Lower lobe of right lung (tissue), 2 donors: ENCODE measurements at regions not wholly inside any gene's neighbourhood (a gene's known extent, or its start where the extent isn't known, plus 50 kb on each side); places are given as distances from the start of the nearest gene placed in this dataset.
"Not testable (repeated sequence)": the region's sequence is repeated elsewhere in the genome, so short reads cannot be mapped to it uniquely, and the experiment has no call there.

Source experiments
- ATAC-seq, 2 donors: fragments of 200-7000 bp; cut with Tn5 transposase; one replicate each; pipeline ENCODE4 v1.9.1; 2020 to 2022; ENCODE audit warnings: mild to moderate bottlenecking in 2 of 2, moderate library complexity in 2 of 2
- DNase-seq: peaks from one replicate; pipeline ENCODE4 v3.0.0-alpha.2; 2020
- H3K27ac ChIP-seq: fragments of 200-600 bp; one replicate; pipeline ENCODE4 v1.8.0; 2022
- H3K27me3 ChIP-seq: fragments of 200-600 bp; one replicate; pipeline ENCODE4 v1.8.0; 2022; ENCODE audit warnings: low read depth
- H3K36me3 ChIP-seq: fragments of 200-600 bp; one replicate; pipeline ENCODE4 v1.8.0; 2022; ENCODE audit warnings: mild to moderate bottlenecking
- H3K4me1 ChIP-seq: fragments of 200-600 bp; one replicate; pipeline ENCODE4 v1.8.0; 2022
- H3K4me3 ChIP-seq: fragments of 200-600 bp; one replicate; pipeline ENCODE4 v1.8.0; 2022; ENCODE audit warnings: mild to moderate bottlenecking
- H3K9me3 ChIP-seq: fragments of 200-600 bp; one replicate; pipeline ENCODE4 v1.8.0; 2022
- intact Hi-C: fragments of 100-400 bp; cut with DNase I; formaldehyde crosslinking; loops from one replicate; pipeline ENCODE4 v1.11.0; 2022
- TF ChIP-seq, protein P1 (sequence below): fragments of 200-600 bp; IDR thresholded peaks from one replicate; pipeline ENCODE4 v1.8.0; 2022; ENCODE audit warnings: antibody characterized with exemption, mild to moderate bottlenecking
- donor health status: DM: no; HTN: yes; CAD: no; lungs with severe emphysema.

DNA sequence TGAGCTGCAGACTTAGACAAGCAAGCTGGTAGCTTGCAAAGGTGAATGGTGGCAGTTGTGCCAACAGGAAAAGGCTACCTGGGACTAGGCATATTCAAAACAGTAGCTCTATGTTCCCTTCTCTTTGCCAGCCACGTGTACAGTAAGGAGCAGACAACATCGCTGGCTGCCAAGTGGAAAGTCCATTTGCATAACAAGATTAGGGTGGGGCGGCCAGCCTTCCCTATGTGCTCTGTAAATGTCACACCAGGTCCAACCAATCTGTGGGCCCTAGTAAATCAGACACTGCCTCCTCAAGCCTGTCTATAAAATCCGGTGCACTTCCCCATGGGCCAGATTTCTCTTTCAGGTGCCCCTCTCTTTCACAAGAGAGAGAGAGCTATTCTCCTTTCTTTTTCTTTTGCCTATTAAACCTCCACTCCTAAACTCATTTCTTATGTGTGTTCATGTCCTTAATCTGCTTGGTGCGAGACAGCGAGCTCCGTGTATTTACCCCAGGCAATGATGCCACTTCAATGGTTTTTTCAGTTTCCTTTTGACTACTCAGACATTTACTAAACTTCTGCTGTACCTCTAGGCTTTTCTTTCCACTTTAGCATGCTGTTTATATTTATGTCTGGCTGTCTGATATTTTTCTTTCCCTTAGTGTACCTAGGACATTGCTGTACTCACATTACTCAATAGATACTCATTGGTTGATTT is 297.4 kb upstream of the GCFC2 start:
- Histone ChIP-seq H3K27me3 (no peaks in the 10 kb centered on the region), H3K27ac (no peak overlapping the region), H3K4me1 (no peaks in the 10 kb centered on the region), H3K9me3 (no peaks in the 10 kb centered on the region), H3K36me3 (no peaks in the 10 kb centered on the region), H3K4me3 (no peak overlapping the region)
- TF ChIP-seq, protein P1, sequence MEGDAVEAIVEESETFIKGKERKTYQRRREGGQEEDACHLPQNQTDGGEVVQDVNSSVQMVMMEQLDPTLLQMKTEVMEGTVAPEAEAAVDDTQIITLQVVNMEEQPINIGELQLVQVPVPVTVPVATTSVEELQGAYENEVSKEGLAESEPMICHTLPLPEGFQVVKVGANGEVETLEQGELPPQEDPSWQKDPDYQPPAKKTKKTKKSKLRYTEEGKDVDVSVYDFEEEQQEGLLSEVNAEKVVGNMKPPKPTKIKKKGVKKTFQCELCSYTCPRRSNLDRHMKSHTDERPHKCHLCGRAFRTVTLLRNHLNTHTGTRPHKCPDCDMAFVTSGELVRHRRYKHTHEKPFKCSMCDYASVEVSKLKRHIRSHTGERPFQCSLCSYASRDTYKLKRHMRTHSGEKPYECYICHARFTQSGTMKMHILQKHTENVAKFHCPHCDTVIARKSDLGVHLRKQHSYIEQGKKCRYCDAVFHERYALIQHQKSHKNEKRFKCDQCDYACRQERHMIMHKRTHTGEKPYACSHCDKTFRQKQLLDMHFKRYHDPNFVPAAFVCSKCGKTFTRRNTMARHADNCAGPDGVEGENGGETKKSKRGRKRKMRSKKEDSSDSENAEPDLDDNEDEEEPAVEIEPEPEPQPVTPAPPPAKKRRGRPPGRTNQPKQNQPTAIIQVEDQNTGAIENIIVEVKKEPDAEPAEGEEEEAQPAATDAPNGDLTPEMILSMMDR, result no peak
- DNase-seq (peak; percentile 45), ATAC-seq (peak; percentile 67 to 68)
- intact Hi-C loops, result no loop called here

DNA sequence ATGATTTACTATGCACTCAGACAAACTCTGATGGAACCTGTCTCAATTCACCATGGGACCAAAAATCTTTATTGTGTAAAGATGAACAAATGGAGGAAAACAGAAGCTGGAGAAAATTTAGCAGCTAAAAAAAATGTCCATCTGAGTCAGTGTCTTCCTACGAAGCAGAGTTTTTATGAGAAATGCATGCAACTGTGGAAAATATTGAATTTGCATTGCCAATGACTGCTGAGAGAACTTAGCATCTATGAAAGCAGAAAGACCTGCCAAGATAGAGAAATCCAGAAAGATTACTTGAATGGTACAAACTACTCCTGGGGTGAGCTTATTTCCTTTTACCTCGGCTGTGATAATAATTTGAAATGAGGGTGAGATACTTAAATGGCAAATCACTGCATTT is 289.7 kb upstream of the GCFC2 start:
- no peak for ATAC-seq
- no peak overlapping the region for H3K4me3 ChIP-seq

DNA sequence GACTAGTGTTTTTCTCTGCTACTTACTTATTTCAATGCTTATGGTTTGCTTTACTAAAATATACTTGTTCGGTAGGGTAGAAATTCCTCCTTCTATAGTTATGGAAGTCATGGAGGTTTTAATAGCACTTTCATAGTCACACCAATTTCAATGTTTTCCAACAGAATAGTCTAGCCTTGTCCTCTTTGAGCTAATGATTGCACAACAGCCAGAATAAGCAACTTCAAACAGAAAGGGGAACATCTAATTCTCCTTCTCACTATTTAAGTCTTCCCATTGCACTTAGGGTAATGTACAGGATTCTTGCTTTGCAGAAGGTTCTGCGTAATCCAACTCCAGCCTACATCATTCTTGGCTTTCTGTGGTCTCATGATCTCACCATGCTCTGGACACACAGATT is 287.7 kb upstream of the GCFC2 start:
- H3K36me3 ChIP-seq, result no peaks in the 10 kb centered on the region
- H3K4me3 ChIP-seq, result no peak overlapping the region
- no peaks in the 10 kb centered on the region for H3K4me1 ChIP-seq
- DNase-seq (no peak), ATAC-seq (no peak)
- TF ChIP-seq, protein P1, result no peak
- no peak overlapping the region for H3K27ac ChIP-seq
- intact Hi-C loops, result no loop called here
- H3K9me3 ChIP-seq, result peaks cover 6% of the 10 kb centered on the region
- H3K27me3 ChIP-seq, result no peaks in the 10 kb centered on the region

More for the DNA sequence above, 289.7 kb upstream of the GCFC2 start:
- Histone ChIP-seq H3K4me1 (no peaks in the 10 kb centered on the region), H3K27me3 (no peaks in the 10 kb centered on the region), H3K36me3 (no peaks in the 10 kb centered on the region), H3K9me3 (no peaks in the 10 kb centered on the region), H3K27ac (no peak overlapping the region)
- DNase-seq, result no peak
- TF ChIP-seq, protein P1, result no peak
- intact Hi-C loops, result no loop called here

GRCh38 chr2:75994759-75995158 is 284.0 kb upstream of the GCFC2 start:
- DNase-seq (no peak), ATAC-seq (no peak)
- Histone ChIP-seq H3K4me1 (no peaks in the 10 kb centered on the region), H3K27me3 (no peaks in the 10 kb centered on the region), H3K4me3 (no peak overlapping the region), H3K36me3 (no peaks in the 10 kb centered on the region), H3K9me3 (peaks cover 13% of the 10 kb centered on the region), H3K27ac (no peak overlapping the region)
- TF ChIP-seq, protein P1, result no peak
- intact Hi-C loops, result no loop called here

- intact Hi-C loops, H3K27me3 ChIP-seq, H3K27ac ChIP-seq, H3K4me3 ChIP-seq, H3K4me1 ChIP-seq, ATAC-seq, DNase-seq, H3K36me3 ChIP-seq, H3K9me3 ChIP-seq: not testable (repeated sequence)
These were observed 277.9 kb upstream of the GCFC2 start for GRCh38 chr2:75988622-75989021.

GRCh38 chr2:75986617-75987016 is 275.9 kb upstream of the GCFC2 start:
- TF ChIP-seq, protein P1, result no peak
- no peak for ATAC-seq
- H3K27me3 ChIP-seq, result no peaks in the 10 kb centered on the region
- H3K4me1 ChIP-seq, result no peaks in the 10 kb centered on the region
- no peak overlapping the region for H3K27ac ChIP-seq
- no peak overlapping the region for H3K4me3 ChIP-seq
- H3K36me3 ChIP-seq, result no peaks in the 10 kb centered on the region
- intact Hi-C loops, result no loop called here
- DNase-seq, result no peak
- H3K9me3 ChIP-seq, result no peaks in the 10 kb centered on the region
